Fibroblast of lung (primary cell): ENCODE measurements at regions not wholly inside any gene's neighbourhood (a gene's known extent, or its start where the extent isn't known, plus 50 kb on each side); places are given as distances from the start of the nearest gene placed in this dataset.

Experiments
- EZH2 ChIP-seq: IDR thresholded peaks from 2 replicates; pipeline ENCODE4 v1.5.1; 2012; ENCODE audit warnings: low read length, control low read depth, mild to moderate bottlenecking; ENCODE audit errors: missing control alignments
- TF ChIP-seq, protein P1 (sequence below), 2 donors: IDR thresholded peaks in 1 of 2; conservative IDR thresholded peaks in 1 of 2; 1 replicate in 1 of 2; 2 replicates in 1 of 2; pipeline ENCODE4 v1.5.1; 2011 to 2012; ENCODE audit warnings: low read length in 2 of 2, control low read depth in 1 of 2, inconsistent platforms in 1 of 2, low read depth in 1 of 2, mild to moderate bottlenecking in 1 of 2

DNA sequence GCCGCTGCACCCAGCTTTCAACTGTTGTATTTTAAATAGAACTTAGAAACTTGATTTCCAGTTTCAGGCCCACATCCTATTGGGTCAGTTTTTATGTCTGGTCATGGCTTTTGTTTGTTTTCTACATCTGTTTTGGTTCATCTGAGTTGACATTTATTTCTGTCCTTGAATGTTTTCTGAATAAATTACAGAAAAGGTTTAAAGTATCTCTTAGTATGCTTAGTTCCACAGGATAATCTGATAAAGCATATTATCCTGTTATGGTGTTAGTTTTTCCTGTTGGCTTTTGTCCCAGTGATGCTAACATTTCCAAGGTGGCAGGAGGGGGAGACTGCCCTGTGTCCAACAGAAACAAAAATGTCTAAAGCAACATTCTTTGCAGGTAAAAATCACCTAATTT, 733.2 kb downstream of the INHBA start:
- TF ChIP-seq, protein P1, sequence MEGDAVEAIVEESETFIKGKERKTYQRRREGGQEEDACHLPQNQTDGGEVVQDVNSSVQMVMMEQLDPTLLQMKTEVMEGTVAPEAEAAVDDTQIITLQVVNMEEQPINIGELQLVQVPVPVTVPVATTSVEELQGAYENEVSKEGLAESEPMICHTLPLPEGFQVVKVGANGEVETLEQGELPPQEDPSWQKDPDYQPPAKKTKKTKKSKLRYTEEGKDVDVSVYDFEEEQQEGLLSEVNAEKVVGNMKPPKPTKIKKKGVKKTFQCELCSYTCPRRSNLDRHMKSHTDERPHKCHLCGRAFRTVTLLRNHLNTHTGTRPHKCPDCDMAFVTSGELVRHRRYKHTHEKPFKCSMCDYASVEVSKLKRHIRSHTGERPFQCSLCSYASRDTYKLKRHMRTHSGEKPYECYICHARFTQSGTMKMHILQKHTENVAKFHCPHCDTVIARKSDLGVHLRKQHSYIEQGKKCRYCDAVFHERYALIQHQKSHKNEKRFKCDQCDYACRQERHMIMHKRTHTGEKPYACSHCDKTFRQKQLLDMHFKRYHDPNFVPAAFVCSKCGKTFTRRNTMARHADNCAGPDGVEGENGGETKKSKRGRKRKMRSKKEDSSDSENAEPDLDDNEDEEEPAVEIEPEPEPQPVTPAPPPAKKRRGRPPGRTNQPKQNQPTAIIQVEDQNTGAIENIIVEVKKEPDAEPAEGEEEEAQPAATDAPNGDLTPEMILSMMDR (conservative IDR thresholded peaks at IDR 0.05 in 1 of 2, IDR thresholded peaks at IDR 0.05 in 1 of 2; ENCODE audit: low read depth in 1 of 2, low read length in 2 of 2), result no peak
- no peak for TF ChIP-seq EZH2
